ENCODE measurements at regions not wholly inside any gene's neighbourhood (a gene's known extent, or its start where the extent isn't known, plus 50 kb on each side); places are given as distances from the start of the nearest gene placed in this dataset.
A peak's percentile ranks its signal among the peaks of the same experiment; 100 is the strongest.

DNA sequence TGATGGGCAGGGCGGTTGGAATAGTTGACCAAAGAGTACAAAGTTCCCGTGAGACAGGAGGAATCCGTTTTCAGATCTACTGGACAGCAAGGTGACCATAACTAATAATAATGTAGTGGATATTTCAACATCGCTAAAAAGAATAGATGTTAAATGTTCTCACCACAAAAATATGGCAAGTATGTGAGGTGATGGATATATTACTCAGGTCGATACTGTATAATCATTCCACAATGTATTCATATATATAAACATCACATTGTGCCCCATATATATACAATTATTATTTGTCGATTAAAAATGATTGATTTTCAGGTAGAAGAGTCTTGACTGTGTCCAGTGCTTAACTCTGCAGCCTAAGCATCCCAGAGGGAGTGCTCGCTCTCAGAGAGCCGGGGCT is 141.6 kb upstream of the TENM3 start:
- DNase-seq (ENCODE audit: low read depth), result no peak

DNA sequence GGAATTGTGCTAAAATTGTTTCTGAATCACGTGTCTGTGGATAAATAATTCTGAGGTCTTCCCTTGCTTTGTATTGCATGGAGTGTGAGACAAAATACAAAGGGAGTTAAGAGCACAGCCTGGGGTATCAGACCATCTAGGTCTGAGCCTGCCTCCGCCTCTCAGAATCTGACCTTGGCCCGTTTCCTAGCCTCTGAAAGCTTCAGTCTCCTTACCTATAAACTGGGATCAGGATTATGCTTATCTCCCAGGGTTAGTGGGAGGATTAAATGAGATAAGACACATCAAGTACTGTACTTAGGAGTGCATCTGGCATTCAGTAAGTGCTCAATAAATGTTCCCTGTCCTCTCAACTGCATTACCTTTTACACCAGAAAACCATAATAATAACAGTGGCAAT is 140.6 kb upstream of the TENM3 start:
- DNase-seq (ENCODE audit: low read depth), result no peak

DNA sequence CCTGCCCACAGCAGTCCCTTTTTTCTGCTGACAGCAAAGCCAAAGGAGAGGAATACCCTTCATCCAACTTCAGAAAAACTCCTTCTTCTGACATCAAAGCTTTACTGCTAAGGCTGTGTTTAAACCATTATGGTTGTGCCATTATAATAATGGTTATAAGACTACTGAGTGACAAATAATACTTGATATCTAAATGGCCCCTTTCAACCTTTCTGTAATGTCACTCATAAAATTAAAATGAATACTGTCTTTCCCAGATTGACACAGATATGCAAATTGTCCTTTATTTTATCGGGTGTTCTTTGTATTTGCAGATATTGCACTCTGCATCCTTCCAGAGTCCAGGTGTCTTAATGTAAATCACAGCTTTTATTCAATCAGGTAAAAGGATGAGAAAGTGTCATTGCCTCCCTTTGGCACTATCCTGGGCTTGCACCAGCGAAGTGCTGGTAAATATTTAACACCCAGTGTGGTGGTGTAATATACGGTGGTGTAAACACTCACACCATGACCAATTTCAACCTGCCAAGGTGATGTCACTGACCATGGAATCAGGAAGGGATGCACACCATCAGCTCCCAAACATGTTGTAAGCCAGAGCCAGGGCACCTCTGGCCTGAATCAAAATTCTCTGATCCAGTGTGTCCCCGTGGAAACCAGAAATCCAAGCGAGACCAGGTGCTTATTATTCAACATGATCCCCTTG is 139.4 kb upstream of the TENM3 start:
- DNase-seq (ENCODE audit: low read depth), result no peak

DNA sequence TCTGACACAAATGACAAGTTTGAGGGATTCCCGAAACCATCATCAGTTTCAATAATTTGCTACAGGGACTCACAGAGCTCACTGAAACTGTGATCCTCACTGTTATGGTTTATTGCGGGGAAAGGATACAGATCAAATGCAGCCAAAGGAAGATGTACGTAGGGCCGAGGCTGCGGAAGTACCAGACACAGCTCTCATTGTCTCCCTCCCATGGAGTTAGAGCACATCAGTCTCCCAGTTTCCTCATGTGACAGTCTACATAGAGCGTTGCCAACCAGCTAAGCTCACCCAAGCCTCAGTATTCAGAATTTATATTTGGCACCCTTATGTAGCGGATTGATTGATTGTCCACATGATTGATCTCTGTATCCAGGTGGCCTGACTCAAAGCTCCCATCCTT is 137.8 kb upstream of the TENM3 start:
- DNase-seq (ENCODE audit: low read depth), result no peak

DNA sequence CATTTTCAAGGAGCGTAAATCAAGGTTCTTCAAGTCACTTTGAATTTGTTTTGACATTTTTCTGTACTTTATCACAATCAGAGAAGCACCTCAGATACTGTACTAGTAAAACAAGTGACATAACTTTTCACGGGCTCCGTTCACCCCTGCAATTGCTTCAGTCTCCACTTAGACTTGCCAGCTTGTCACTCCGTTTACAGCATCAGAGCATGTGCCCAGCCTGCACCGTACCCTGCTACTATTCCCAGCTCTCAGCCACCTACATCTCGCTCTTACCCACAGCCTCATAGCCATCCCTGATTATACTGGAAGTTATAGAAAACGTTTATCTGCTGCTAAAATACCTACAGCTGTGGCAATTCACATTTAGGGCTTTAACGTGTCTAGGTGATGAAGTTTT is 135.3 kb upstream of the TENM3 start:
- DNase-seq (ENCODE audit: low read depth), result no peak

DNA sequence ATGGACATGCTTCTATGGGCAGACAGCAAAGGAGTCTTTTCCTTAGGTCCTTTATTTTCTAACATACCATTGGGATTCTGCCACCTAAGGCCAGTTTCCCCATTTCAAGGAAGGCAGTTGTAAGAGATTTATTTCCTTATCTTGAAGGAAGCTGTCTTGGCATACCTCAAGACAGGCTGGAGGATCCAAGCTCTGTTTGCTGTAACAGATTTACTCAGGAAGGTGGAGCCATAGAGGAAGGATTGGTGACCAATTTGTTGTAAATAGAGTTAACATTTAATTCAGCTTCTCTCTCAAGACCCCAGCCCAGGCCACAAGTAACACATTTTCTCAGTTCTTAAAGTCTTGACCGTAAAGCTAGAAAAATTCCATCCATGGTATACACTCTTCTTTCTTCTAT is 131.6 kb upstream of the TENM3 start:
- DNase-seq (ENCODE audit: low read depth), result no peak

DNA sequence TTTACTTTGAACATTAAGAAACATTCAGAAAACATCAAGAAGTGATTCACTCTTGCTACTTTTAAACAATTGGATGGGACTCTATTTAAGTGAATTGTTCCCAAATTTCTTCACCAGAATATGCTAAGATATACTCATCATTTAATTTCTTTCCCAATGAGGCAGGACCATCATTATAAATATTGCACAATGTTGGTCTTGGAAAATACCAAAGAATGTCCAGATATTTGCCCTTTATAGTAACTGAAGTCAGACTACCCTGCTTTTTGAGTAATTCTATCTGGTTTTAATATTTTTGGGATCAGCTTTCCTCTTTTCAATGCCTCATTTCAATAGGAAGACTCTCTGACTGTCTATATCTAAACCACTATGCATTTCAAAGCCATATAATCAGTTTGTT is 129.4 kb upstream of the TENM3 start:
- no peak for DNase-seq (ENCODE audit: low read depth)

DNA sequence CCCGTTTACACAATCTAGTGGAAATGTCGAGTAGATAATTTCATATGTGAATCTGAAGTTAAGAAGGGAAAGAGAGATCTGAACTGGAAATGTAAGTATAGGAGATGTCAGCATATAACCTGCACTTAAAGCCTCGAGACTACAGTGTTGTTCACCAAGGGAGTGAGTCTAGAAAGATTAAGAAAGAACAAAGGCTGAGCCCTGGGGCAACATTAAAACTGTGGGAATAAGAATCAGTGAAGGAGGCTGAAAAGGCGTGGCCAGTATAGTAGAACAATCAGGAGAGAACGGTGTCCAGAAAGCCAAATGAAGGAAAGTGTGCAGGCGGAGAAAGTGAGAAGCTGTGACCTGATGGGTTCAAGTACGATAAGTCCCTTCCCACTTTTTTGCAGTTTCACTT is 118.8 kb upstream of the TENM3 start:
- no peak for DNase-seq (ENCODE audit: low read depth)

DNA sequence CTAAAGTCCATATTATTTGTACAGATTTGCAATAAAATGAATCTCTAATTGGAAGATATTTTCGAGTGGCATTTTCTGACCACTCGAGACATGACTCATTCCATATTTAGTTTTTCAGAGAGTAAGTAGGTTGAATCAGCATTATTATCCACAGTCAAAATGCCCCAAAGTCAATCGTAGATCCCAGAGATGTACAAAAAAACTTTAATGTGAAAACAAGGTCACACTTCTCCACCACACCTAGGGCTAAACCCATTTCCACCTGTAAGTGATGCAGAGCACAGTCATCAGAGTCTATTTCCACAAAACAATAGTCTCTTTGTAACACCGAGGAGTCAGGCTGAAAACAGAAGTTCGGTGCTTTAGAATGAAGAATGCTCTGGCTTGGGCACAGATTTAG is 117.1 kb upstream of the TENM3 start:
- no peak for DNase-seq (ENCODE audit: low read depth)

DNA sequence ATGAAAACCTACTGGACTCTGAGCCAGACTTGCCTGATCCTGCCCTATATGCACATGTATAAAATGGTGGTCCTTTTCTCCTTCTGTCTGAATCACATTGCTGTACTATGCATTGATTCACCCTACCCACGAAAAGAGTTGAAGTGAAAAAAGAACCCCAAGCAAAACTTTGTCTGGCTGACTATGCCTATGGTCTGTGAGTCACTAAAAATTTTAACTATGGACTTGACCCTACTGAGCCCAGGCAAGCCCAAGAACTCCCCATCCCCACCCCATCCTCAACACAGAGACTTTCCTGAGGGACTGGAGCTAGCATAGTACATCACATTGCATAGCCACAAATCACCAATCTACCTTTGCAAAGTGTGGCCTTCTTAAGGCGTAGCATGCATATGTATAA is 116.6 kb upstream of the TENM3 start:
- DNase-seq (ENCODE audit: low read depth), result no peak

DNA sequence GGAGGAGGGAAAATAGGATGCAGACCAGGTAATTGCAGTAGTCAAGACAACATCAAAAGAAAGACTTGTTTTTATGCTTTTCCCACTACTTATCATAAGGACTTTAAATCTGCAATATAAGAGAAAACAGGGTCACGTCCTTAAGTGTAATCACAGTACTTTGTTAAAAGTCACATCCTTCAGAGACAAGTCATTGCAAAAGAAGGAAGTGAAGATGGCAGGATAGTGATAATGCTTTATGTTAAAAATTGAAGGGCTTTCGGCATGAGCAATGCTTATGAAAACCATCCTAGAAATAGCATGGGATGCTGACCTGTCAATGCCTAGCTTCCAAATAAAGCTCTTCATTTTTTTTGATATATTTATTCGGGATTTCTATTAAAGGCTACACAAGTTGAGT is 110.2 kb upstream of the TENM3 start:
- no peak for DNase-seq (ENCODE audit: low read depth)

DNA sequence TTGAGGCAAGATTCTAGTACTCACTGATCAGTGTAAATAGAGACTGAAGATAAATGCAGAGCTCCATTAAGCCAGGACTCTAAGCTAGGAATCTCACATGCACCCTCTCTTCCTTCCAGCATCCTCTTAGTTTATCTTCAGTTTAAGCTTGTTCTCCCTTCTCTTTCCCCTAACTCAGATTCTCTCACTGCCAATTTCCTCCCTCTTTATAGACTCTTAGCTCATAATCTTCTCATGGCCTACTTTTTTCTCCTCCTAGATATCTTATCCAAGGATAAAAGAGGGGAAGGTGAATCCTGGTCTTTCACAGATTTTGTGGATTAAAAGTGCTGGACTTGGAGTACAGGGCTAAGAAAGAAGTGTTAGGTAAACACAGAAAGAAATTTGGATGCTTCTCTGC is 108.9 kb upstream of the TENM3 start:
- no peak for DNase-seq (ENCODE audit: low read depth)

DNA sequence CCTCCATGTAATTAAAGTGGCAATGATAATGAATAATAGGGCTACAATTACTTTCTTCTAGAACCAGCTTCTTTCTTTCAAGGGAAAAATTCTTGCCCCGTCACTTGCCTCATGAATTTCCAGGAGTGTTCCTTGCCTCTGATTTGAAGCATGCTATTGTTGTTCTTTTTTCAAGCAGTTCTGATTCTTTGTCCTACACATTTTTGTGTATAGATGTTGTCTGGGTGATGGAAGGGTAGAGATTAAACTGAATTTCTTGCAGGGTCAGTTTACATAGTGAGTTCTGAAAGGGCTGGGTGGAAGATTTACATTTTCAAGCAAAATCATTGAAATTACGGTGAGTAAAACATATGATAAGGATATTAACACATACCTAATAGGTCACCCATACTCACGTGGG is 107.0 kb upstream of the TENM3 start:
- no peak for DNase-seq (ENCODE audit: low read depth)

DNA sequence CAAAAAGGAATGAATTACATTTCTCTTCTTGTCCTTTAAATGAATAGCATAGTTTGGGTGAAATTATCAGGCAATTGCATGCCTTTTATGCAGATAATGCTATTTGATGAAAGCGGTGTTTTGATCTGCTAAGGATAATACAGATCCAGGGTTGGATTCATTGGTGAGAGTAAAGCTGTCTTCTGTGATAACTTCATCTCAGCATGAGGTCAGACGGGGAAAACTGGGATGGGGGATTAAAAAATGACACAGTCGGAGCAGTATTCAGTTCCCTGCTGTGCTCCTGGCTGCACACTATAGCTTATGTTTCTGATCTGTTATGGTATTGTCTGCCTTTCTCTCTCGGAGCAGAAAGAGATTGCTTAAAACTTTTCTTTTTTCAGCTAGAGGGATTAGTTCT is 105.9 kb upstream of the TENM3 start:
- DNase-seq (ENCODE audit: low read depth), result no peak

DNA sequence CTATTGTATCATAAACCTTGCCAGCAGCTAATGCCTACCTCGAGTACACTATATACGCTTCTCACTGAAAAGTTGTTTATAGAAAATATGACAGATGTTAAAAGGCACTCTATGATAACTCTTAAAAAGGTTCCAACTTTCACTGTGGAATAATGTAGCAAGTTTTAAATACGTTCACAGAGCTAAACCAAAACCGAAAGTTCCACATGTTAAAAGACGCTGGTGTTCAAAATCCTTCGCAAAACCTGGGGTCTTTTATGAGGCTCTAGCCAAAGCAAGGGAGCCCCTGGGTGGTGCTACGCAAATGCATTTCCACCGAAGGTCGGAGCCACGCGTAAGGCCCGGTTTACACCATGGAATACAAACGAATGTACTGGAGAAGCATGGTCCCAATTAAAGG is 103.7 kb upstream of the TENM3 start:
- no peak for DNase-seq (ENCODE audit: low read depth)

DNA sequence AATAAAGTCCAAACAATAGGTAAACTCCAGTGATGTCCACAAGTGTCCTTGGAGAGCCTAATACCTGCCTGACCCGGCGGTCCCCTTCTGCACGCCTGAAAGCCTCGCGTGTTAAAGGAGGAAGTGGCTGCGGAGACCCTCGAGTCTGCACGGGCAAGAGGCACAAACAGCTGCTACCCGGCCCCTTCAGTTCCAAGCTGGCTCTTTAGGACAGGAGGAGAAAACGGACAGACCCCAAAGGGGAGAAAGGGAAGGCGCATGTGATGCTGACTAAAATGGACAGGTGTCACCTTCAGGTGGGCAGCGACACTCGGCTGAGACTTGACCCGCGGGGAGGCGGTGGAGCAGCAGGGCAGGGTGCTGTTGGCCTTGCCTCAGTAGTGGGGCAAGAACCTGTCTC is 102.7 kb upstream of the TENM3 start:
- DNase-seq (ENCODE audit: low read depth), result no peak

DNA sequence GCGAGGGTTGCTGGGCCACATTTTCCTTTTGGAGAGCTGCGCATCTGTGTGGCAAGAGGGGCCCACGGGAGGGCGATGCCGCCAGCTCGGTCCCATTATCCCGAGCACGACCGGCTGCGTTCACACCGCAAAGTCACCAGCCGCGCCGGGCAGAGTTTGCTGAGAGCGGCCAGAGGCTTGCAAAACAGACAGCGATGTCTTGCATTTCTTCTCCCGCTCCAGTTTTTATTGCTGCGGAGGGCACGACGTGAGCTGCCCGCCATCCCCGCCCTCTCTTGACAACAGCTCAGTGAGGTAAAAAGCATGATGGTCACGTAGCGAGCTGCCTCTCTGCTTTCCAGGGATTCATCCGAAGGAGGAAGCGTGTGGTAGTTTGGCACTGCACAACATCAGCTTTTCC is 102.1 kb upstream of the TENM3 start:
- DNase-seq (ENCODE audit: low read depth), result no peak

DNA sequence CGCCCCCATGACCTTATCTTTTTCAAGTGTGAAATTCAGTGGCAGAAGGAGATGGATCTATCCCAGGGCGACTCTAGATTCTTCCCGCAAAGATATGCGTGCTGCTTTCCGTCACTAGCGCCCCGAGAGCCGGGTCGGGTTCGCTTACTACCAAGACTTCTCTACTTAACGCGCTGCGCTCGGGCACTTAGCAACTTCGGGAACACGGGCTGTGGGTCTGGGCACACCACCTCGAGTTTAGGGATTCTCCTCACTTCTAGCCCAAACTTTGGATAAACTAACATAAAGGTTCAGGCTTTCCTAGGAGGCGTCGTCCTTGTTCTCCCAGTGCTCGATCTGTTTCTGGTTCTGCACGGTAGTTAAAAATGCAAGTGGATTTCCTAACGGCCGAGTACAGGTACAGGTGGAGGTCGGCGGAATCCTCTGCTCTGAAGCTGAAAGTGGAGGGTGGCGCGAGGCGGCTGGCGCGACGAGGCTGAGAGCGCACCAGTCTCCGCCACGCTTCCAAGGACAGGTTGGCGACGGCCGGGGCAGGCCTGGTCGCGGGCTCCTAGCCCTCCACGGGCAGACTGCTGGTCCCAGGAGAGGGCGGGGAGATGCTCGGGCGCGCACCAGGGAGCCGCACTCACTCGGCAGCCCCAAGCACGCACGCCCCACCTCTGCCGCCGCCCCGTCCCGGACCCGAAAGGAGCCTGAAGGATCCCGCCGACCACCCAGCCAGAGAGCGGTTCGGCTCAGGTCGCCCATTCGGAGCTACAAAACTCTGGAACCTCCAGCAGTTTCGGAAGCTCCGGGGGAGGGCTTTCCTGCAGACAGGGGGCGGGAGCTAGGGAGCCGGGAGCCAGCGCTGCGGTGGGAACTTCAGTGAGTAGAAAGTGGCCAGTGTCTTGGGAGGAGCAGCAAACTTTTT is 100.8 kb upstream of the TENM3 start:
- DNase-seq (ENCODE audit: low read depth), result no peak

DNA sequence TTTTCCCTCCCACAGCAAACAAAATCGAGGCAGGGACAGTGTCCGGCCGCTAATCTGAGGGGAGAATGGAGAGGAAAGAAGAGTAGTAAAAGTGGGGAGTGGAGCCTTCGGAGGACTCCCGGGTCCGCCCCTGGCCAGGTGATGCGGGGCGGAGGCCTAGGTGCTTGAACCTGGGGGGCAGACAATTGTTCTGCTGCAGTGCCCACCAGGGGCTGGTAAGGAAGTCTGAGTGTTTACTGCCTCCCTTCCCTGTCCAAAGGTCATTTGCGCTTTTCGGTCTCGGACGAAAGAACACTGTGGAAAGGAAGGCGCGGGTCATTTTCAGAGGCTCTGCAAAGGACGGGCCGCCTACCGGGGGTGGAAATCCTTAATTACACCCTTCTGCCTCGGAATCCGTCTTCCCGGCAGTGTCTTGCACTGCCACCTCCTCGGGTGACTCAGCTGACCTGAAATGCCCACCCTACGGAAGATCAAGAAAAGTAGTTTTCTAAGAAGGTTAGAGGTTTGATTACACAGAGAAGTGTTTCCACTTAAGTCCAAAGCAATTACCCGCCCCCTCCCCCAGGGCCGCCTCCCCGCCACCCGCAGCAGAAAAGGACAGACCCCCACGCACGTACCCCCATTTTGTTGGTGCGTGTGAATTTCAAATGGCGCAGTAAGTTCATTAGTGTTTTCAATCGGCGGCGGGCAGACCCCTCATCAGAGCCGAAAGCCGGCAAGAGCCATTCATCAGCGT is 99.9 kb upstream of the TENM3 start:
- DNase-seq (ENCODE audit: low read depth), result no peak

DNA sequence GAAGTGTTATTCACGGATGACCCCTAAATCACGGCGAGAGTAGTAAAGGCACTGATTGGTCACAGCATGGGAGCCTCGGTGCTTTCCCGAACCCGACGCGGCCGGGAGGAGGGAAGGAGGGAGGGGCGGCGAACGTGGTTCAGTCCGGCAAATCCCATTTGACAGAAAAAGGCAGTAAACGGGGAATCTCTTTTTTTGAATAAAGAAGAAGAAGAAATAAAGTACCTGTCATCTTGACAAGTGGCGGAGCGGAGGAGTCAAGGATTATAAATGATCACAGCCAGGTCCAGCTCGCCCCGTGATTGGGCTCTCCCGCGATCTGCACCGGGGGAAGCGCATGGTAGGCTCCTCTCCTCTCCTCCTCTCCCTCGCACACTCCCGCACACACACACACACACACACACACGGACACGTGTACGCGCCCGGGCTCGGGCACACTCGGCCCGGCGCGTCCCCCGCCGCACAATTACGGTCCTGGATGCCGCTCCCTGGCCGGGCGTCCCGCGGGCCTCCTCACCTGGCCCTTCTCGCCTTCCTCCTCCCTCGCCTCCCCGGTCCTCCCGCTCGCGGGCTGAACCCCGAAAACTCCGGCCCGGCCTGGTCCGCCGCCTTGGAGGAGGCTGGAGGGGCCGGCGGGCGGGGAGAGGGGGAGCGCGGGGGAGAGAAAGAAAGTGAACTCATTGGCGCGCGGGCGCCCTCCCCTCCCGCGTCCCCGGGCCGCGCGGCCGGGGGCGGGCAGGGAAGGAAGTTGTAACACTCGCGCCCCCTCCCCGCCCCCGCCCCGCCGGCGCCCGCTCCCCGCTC is 99.2 kb upstream of the TENM3 start:
- DNase-seq (ENCODE audit: low read depth), result peak; percentile 44

DNA sequence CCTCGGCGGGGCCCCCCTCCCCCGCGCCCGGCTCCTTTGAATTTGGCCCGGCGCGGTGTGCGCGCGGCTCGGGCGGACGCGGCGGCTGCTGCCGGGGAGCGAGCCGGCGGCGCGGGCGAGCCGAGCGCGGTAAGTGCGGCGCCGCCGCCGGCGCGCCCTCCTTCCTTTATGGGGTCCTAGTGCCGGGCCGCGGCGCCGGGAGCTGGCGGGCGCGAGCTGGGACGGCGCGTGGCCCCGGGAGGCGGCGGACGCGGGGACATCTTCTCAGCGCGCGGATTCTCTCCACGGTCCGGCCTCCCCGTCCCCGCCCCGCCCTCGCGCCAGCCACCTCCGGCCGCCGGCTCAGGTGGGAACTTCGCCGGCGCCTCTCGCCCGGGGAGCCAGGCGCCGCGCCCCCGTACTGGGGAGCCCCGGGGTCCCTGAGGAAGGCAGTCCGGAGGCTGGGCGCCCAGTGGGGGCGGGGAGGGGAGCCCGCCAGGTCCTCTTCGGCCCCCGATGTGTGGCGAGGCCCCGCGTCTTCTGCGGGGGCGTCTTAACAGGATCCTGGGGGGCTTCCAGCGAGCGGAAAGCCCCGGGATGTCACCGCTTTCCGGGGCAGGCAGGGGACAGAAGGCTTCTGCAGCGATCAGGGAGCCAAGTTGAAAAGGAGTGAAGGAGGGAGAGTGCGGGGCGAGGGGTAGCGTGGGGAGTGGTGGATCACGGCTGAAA is 98.4 kb upstream of the TENM3 start:
- DNase-seq (ENCODE audit: low read depth), result no peak

Measured in HS-5 (cell line).